A549 (cell line): ENCODE measurements at regions not wholly inside any gene's neighbourhood (a gene's known extent, or its start where the extent isn't known, plus 50 kb on each side); places are given as distances from the start of the nearest gene placed in this dataset.

Experiments used
- ATAC-seq, 2 experiments: fragments of 200-7000 bp in 1 of 2; fragments of >200 bp in 1 of 2; cut with Nextera tagmentation in 1 of 2; cut with Tn5 transposase in 1 of 2; 3 replicates each; pipeline versions ENCODE4 v1.8.0 to v1.9.1; 2018 to 2020; ENCODE audit warnings: mild to moderate bottlenecking in 1 of 2, moderate library complexity in 1 of 2
- CTCF ChIA-PET: fragments of 300-600 bp; sonication (Branson Sonifier 250); formaldehyde crosslinking; extraction: SDS; loops from one replicate; lab custom pipeline; 2021; ENCODE audit warnings: antibody characterized with exemption, inconsistent platforms; lab: Yijun Ruan, JAX
- POLR2A ChIA-PET: fragments of 350-600 bp; formaldehyde crosslinking; extraction: SDS; loops from one replicate; lab custom pipeline; 2021; ENCODE audit warnings: antibody characterized with exemption, inconsistent platforms; lab: Yijun Ruan, JAX
- DNase-seq, 2 experiments: peaks; one replicate each; pipeline versions ENCODE4 v3.0.0 to v3.0.0-alpha.2; 2011 to 2016; ENCODE audit warnings: low read depth in 1 of 2, low spot score in 1 of 2
- FAIRE-seq: peaks from 2 replicates; lab custom pipeline; 2011; peaks lifted over from hg19 to GRCh38; lab: Jason Lieb, UNC
- H3K27ac ChIP-seq, 2 experiments: fragments of >200 bp; sonication (Bioruptor Twin); formaldehyde crosslinking; 3 replicates each; pipeline ENCODE4 v1.5.1; 2016 to 2017
- H3K4me1 ChIP-seq: fragments of >200 bp; sonication (Bioruptor Twin); formaldehyde crosslinking; 3 replicates; pipeline ENCODE4 v1.6.1; 2016
- H3K4me2 ChIP-seq: fragments of >200 bp; sonication (Bioruptor Twin); formaldehyde crosslinking; 3 replicates; pipeline ENCODE4 v1.6.1; 2016
- H3K4me3 ChIP-seq: fragments of >200 bp; sonication (Bioruptor Twin); formaldehyde crosslinking; 3 replicates; pipeline ENCODE4 v1.5.1; 2016
- H3K9me3 ChIP-seq: fragments of >200 bp; sonication (Bioruptor Twin); formaldehyde crosslinking; 3 replicates; pipeline ENCODE4 v1.6.1; 2016
- BHLHE40 ChIP-seq: IDR thresholded peaks from 2 replicates; pipeline ENCODE4 v1.6.1; 2012; ENCODE audit warnings: low read depth, low read length, inconsistent platforms
- CTCF ChIP-seq: fragments of >200 bp; sonication (Bioruptor Twin); formaldehyde crosslinking; IDR thresholded peaks from 3 replicates; pipeline ENCODE4 v1.5.1; 2016
- EHF ChIP-seq: fragments of 250-450 bp; sonication (Bioruptor Pico); IDR thresholded peaks from 2 replicates; pipeline ENCODE4 v1.5.0; 2020; ENCODE audit warnings: mild to moderate bottlenecking
- EHMT2 ChIP-seq: fragments of 200-600 bp; sonication (generic); IDR thresholded peaks from 2 replicates; pipeline ENCODE4 v1.6.1; 2016; ENCODE audit warnings: antibody characterized with exemption, low read depth, mild to moderate bottlenecking, moderate library complexity
- EP300 ChIP-seq, 2 experiments: fragments of >200 bp; sonication (Bioruptor Twin); formaldehyde crosslinking; IDR thresholded peaks; 2 replicates in 1 of 2; 3 replicates in 1 of 2; pipeline ENCODE4 v1.6.1; 2016 to 2017
- ESRRA ChIP-seq: fragments of 150-350 bp; IDR thresholded peaks from 2 replicates; pipeline ENCODE4 v1.6.1; 2014; ENCODE audit warnings: mild to moderate bottlenecking, low read length, borderline replicate concordance
- FOSB ChIP-seq: fragments of 250-450 bp; sonication (Bioruptor Pico); IDR thresholded peaks from 2 replicates; pipeline ENCODE4 v1.5.0; 2020; ENCODE audit warnings: mild to moderate bottlenecking, moderate library complexity
- FOXS1 ChIP-seq: fragments of 250-450 bp; sonication (Bioruptor Pico); IDR thresholded peaks from 2 replicates; pipeline ENCODE4 v1.5.0; 2020; ENCODE audit warnings: mild to moderate bottlenecking, moderate library complexity
- HES2 ChIP-seq: fragments of >200 bp; sonication (Bioruptor Twin); formaldehyde crosslinking; IDR thresholded peaks from 2 replicates; pipeline ENCODE4 v1.6.1; 2016
- HMGXB4 ChIP-seq: fragments of 250-450 bp; sonication (Bioruptor Pico); IDR thresholded peaks from 2 replicates; pipeline ENCODE4 v1.5.0; 2021; ENCODE audit warnings: mild to moderate bottlenecking, moderate library complexity, borderline replicate concordance
- HOXA7 ChIP-seq: fragments of 250-450 bp; sonication (Bioruptor Pico); IDR thresholded peaks from 2 replicates; pipeline ENCODE4 v1.5.0; 2020; ENCODE audit warnings: mild to moderate bottlenecking, moderate library complexity
- HOXB5 ChIP-seq: fragments of 250-450 bp; sonication (Bioruptor Pico); IDR thresholded peaks from 2 replicates; pipeline ENCODE4 v1.5.0; 2020; ENCODE audit warnings: mild to moderate bottlenecking, moderate library complexity
- JUNB ChIP-seq: fragments of >200 bp; sonication (Bioruptor Twin); formaldehyde crosslinking; IDR thresholded peaks from 2 replicates; pipeline ENCODE4 v1.6.1; 2016
- KDM5A ChIP-seq: fragments of 200-600 bp; sonication (generic); IDR thresholded peaks from 2 replicates; pipeline ENCODE4 v1.6.1; 2016; ENCODE audit warnings: antibody characterized with exemption, mild to moderate bottlenecking
- NPAS2 ChIP-seq: fragments of 250-450 bp; sonication (Bioruptor Pico); IDR thresholded peaks from 2 replicates; pipeline ENCODE4 v1.8.0; 2022; ENCODE audit warnings: mild to moderate bottlenecking, moderate library complexity, borderline replicate concordance
- PBX3 ChIP-seq: IDR thresholded peaks from 2 replicates; pipeline ENCODE4 v1.6.1; 2012
- PHF8 ChIP-seq: fragments of 200-600 bp; sonication (generic); IDR thresholded peaks from 2 replicates; pipeline ENCODE4 v1.6.1; 2016; ENCODE audit warnings: low read depth, mild to moderate bottlenecking, antibody characterized with exemption, moderate library complexity, borderline replicate concordance
- POLR2A ChIP-seq: IDR thresholded peaks from 2 replicates; pipeline ENCODE4 v1.6.1; 2012; ENCODE audit warnings: mild to moderate bottlenecking, low read length
- RARB ChIP-seq: fragments of 250-450 bp; sonication (Bioruptor Pico); IDR thresholded peaks from 2 replicates; pipeline ENCODE4 v1.8.0; 2021; ENCODE audit warnings: mild to moderate bottlenecking, moderate library complexity
- REST ChIP-seq: fragments of 200-600 bp; sonication (generic); IDR thresholded peaks from 2 replicates; pipeline ENCODE4 v1.6.1; 2016; ENCODE audit warnings: antibody characterized with exemption, mild to moderate bottlenecking, moderate library complexity
- SMC3 ChIP-seq: fragments of >200 bp; sonication (Bioruptor Twin); formaldehyde crosslinking; IDR thresholded peaks from 3 replicates; pipeline ENCODE4 v1.6.1; 2018; ENCODE audit warnings: inconsistent platforms
- SREBF2 ChIP-seq: fragments of 450-650 bp; IDR thresholded peaks from 2 replicates; pipeline ENCODE4 v1.6.1; 2014; ENCODE audit warnings: mild to moderate bottlenecking, moderate library complexity
- TFCP2L1 ChIP-seq: fragments of 250-450 bp; sonication (Bioruptor Pico); IDR thresholded peaks from 2 replicates; pipeline ENCODE4 v1.5.0; 2021; ENCODE audit warnings: mild to moderate bottlenecking
- TP53 ChIP-seq: fragments of 250-450 bp; sonication (Bioruptor Pico); IDR thresholded peaks from 2 replicates; pipeline ENCODE4 v1.5.0; 2021; ENCODE audit warnings: mild to moderate bottlenecking, moderate library complexity
- ZFP36 ChIP-seq: fragments of 450-650 bp; IDR thresholded peaks from 2 replicates; pipeline ENCODE4 v1.6.1; 2014; ENCODE audit warnings: borderline replicate concordance; ENCODE audit not compliant: partially characterized antibody
- ZNF302 ChIP-seq: fragments of 250-450 bp; sonication (Bioruptor Pico); IDR thresholded peaks from 2 replicates; pipeline ENCODE4 v1.9.0; 2021; ENCODE audit warnings: inconsistent platforms, mild to moderate bottlenecking, moderate library complexity
- WGBS: methylation state at CpG from one replicate; pipeline ENCODE4 v1.1.6; 2017; ENCODE audit errors: missing lambda C conversion rate; 5-methylcytosine and 5-hydroxymethylcytosine counted together

GRCh38 chr20:57065646-57066045 lies 200.8 kb downstream of the BMP7 start:
- TF ChIP-seq EP300 (IDR thresholded peaks at IDR 0.05) (no peak), SREBF2 (no peak), RARB (CRISPR knock-in tag) (no peak), TFCP2L1 (CRISPR knock-in tag) (no peak), HOXA7 (CRISPR knock-in tag) (no peak), PHF8 (no peak), BHLHE40 (no peak), NPAS2 (CRISPR knock-in tag) (no peak), KDM5A (no peak), FOXS1 (CRISPR knock-in tag) (no peak), JUNB (no peak), ZNF302 (CRISPR knock-in tag) (no peak), ZFP36 (no peak), HMGXB4 (no peak), SMC3 (no peak), EHF (CRISPR knock-in tag) (no peak), PBX3 (no peak), EHMT2 (no peak), REST (no peak)
- TF ChIP-seq, all 56 proteins: peak for 0
- Histone ChIP-seq H3K27ac (no peak overlapping the region), H3K4me1 (0 out of 3 replicates have a peak, but pooled peaks cover 2% of the 10 kb centered on the region), H3K4me2 (no peak overlapping the region), H3K9me3 (no peaks in the 10 kb centered on the region), H3K4me3 (no peak overlapping the region)
- POLR2A ChIA-PET, result no interaction called here
- no peak for DNase-seq
- FAIRE-seq, result no peak
- CTCF ChIA-PET, result interaction anchor here (1.2 to 7.1 kb wide), 2 partner anchors 281 to 517 kb away, joined by 3 to 70 read pairs; no protein-coding TSS in a partner anchor
- WGBS, result 12% methylated on average over 7 of the region's 7 CpGs
- ATAC-seq, result no peak

GRCh38 chr20:57066126-57066900 lies 200.1 kb downstream of the BMP7 start:
- ATAC-seq, result no peak
- Histone ChIP-seq H3K27ac (no peak overlapping the region), H3K4me2 (no peak overlapping the region), H3K4me1 (no peaks in the 10 kb centered on the region), H3K4me3 (no peak overlapping the region), H3K9me3 (no peaks in the 10 kb centered on the region)
- DNase-seq, result no peak
- 55% methylated on average over 11 of the region's 11 CpGs for WGBS
- POLR2A ChIA-PET, result no interaction called here
- CTCF ChIA-PET, result interaction anchor here (1.2 to 7.1 kb wide), 2 partner anchors 280 to 518 kb away, joined by 3 to 70 read pairs; no protein-coding TSS in a partner anchor
- FAIRE-seq, result no peak
- no peak for TF ChIP-seq HOXB5 (CRISPR knock-in tag)
- no peak for TF ChIP-seq ZNF302 (CRISPR knock-in tag)
- no peak for TF ChIP-seq ESRRA
- TF ChIP-seq FOSB, result no peak
- no peak for TF ChIP-seq POLR2A
- no peak for TF ChIP-seq HES2
- no peak for TF ChIP-seq TP53 (CRISPR knock-in tag)
- TF ChIP-seq SREBF2, result no peak
- no peak for TF ChIP-seq CTCF
